Embryonic facial prominence (tissue), 1 donor: ENCODE measurements at regions not wholly inside any gene's neighbourhood (a gene's known extent, or its start where the extent isn't known, plus 50 kb on each side); places are given as distances from the start of the nearest gene placed in this dataset.

ENCODE experiments used
- DNase-seq: peaks from one replicate; pipeline ENCODE4 v3.0.0-alpha.2; 2016; ENCODE audit errors: extremely low spot score

- DNase-seq = no peak
These were observed 466.4 kb downstream of the NPHP4 start for GRCh38 chr1:5525597-5526384.

- no peak for DNase-seq
These were observed 469.6 kb downstream of the NPHP4 start for GRCh38 chr1:5522531-5523145.

- no peak for DNase-seq
These were observed 472.7 kb downstream of the NPHP4 start for GRCh38 chr1:5519366-5520135.

- DNase-seq = no peak
These were observed 475.5 kb downstream of the NPHP4 start for GRCh38 chr1:5516756-5517155.

- DNase-seq = no peak
These were observed 476.7 kb downstream of the NPHP4 start for GRCh38 chr1:5515501-5515900.

GRCh38 chr1:5514527-5515183 lies 477.6 kb downstream of the NPHP4 start:
- DNase-seq = no peak

GRCh38 chr1:5513846-5514526 lies 478.2 kb downstream of the NPHP4 start:
- no peak for DNase-seq

- DNase-seq = no peak
These were observed 479.0 kb downstream of the NPHP4 start for GRCh38 chr1:5513179-5513578.

- no peak for DNase-seq
These were observed 480.7 kb downstream of the NPHP4 start for GRCh38 chr1:5511381-5512097.

- peak; percentile 98 for DNase-seq
These were observed 482.4 kb downstream of the NPHP4 start for GRCh38 chr1:5509664-5510452.

GRCh38 chr1:5508669-5509330 lies 483.4 kb downstream of the NPHP4 start:
- DNase-seq = no peak

- no peak for DNase-seq
These were observed 484.9 kb downstream of the NPHP4 start for GRCh38 chr1:5507340-5507739.

- DNase-seq = no peak
These were observed 485.6 kb downstream of the NPHP4 start for GRCh38 chr1:5506634-5507033.

- DNase-seq = no peak
These were observed 486.3 kb downstream of the NPHP4 start for GRCh38 chr1:5505944-5506343.

- no peak for DNase-seq
These were observed 487.9 kb downstream of the NPHP4 start for GRCh38 chr1:5504364-5504740.

GRCh38 chr1:5503556-5504363 lies 488.5 kb downstream of the NPHP4 start:
- no peak for DNase-seq

GRCh38 chr1:5502311-5503194 lies 489.7 kb downstream of the NPHP4 start:
- DNase-seq = no peak
